ENCODE measurements at regions not wholly inside any gene's neighbourhood (a gene's known extent, or its start where the extent isn't known, plus 50 kb on each side); places are given as distances from the start of the nearest gene placed in this dataset.

- intact Hi-C loops (cut with DNase I), result no loop called here
- Histone ChIP-seq H3K27me3 (ENCODE audit: insufficient read depth in 3 of 3, low read length in 2 of 3) (peaks cover 0 to 2% (median 0%) of the 10 kb centered on the region in 3 donors), H3K4me3 (no peak overlapping the region), H3K9me3 (no peaks in the 10 kb centered on the region), H3K4me1 (no peaks in the 10 kb centered on the region), H3K36me3 (ENCODE audit: insufficient read depth in 1 of 2, low read depth in 1 of 2) (no peaks in the 10 kb centered on the region), H3K27ac (no peak overlapping the region)
- no peak for ATAC-seq
- TF ChIP-seq, protein P1, sequence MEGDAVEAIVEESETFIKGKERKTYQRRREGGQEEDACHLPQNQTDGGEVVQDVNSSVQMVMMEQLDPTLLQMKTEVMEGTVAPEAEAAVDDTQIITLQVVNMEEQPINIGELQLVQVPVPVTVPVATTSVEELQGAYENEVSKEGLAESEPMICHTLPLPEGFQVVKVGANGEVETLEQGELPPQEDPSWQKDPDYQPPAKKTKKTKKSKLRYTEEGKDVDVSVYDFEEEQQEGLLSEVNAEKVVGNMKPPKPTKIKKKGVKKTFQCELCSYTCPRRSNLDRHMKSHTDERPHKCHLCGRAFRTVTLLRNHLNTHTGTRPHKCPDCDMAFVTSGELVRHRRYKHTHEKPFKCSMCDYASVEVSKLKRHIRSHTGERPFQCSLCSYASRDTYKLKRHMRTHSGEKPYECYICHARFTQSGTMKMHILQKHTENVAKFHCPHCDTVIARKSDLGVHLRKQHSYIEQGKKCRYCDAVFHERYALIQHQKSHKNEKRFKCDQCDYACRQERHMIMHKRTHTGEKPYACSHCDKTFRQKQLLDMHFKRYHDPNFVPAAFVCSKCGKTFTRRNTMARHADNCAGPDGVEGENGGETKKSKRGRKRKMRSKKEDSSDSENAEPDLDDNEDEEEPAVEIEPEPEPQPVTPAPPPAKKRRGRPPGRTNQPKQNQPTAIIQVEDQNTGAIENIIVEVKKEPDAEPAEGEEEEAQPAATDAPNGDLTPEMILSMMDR (IDR thresholded peaks at IDR 0.05), result no peak
- DNase-seq, result no peak
Measured at GRCh38 chr9:74373348-74373747, 123.8 kb upstream of the RORB start.

DNA sequence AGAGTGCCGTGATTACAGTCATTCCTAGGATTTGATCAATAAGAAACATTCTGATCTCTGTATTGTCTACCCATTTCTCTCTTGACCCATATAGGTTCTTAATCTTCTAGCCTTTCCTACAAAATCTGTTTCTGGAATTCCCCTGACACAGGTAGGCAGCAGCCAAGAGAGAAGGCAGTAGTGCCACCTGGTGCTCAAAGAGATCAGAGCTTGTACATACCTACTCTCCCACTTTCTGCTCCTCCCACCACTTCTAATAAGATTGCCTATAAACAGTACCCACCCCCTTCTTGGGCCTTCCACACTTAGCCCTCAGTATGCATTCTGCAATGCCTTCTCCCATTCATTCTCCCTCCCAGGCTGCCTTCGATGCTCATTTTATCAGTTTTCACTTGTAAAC, 117.4 kb upstream of the RORB start:
- intact Hi-C loops (cut with DNase I), result loop anchor here in 1 of 2 donors (5.0 kb wide), 1 partner anchor 137 kb away; no protein-coding TSS in a partner anchor
- Histone ChIP-seq H3K9me3 (no peaks in the 10 kb centered on the region), H3K27me3 (ENCODE audit: insufficient read depth in 3 of 3, low read length in 2 of 3) (no peaks in the 10 kb centered on the region), H3K36me3 (ENCODE audit: insufficient read depth in 1 of 2, low read depth in 1 of 2) (no peaks in the 10 kb centered on the region), H3K4me3 (no peak overlapping the region), H3K4me1 (no peaks in the 10 kb centered on the region), H3K27ac (no peak overlapping the region)
- ATAC-seq, result no peak
- DNase-seq, result no peak
- 56 to 64% (median 63%) methylated on average over 2 of the region's 2 CpGs for WGBS, 3 donors
- TF ChIP-seq, protein P1 (IDR thresholded peaks at IDR 0.05), result no peak

DNA sequence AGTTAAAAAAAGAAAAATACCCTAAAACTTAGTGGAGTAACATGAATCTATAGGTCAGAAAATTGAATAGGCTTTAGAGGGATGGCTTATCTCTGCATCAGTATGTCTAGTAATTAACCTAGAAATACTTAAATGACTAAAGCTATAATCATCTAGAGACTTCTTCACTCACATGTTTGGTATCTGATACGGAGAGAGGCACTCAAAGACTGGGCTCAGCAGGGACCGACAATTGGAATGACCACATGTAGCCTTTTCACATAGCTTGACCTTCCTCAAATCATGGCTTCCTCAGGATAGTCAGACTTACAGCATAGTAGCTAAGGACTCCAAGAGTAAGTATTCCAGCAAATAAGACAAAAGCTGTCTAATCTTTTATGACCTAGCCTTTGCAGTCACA, 105.3 kb upstream of the RORB start:
- TF ChIP-seq, protein P1 (IDR thresholded peaks at IDR 0.05), result no peak
- 88 to 94% (median 90%) methylated on average over 2 of the region's 2 CpGs for WGBS, 3 donors
- Histone ChIP-seq H3K27ac (no peak overlapping the region), H3K9me3 (no peaks in the 10 kb centered on the region), H3K4me3 (no peak overlapping the region), H3K36me3 (ENCODE audit: insufficient read depth in 1 of 2, low read depth in 1 of 2) (no peaks in the 10 kb centered on the region), H3K4me1 (no peaks in the 10 kb centered on the region), H3K27me3 (ENCODE audit: insufficient read depth in 3 of 3, low read length in 2 of 3) (no peaks in the 10 kb centered on the region)
- intact Hi-C loops (cut with DNase I), result no loop called here
- ATAC-seq (no peak), DNase-seq (no peak)

DNA sequence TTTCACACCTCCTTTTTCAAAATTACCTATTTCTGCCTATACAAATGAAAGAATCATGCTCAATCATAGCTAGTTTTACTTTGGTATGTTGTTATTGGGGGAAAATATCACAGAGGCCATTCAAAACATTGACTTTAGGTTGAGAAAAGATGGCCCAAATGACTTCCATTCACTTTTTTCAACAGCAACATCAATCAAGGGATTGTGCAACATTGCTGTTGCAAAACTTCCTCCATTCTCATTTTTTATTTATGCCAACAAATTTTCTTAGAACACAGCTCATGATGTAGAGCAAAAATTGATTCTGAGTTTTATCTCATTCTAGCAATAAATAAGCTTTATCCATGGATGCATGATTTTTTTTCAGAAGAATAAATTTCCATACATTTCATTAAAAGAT, 93.6 kb upstream of the RORB start:
- intact Hi-C loops (cut with DNase I), result no loop called here
- no peaks in the 10 kb centered on the region for H3K27me3 ChIP-seq (ENCODE audit: insufficient read depth in 3 of 3, low read length in 2 of 3)
- no peak for DNase-seq
- TF ChIP-seq, protein P1 (IDR thresholded peaks at IDR 0.05), result no peak
- no peak overlapping the region for H3K4me3 ChIP-seq
- H3K36me3 ChIP-seq (ENCODE audit: insufficient read depth in 1 of 2, low read depth in 1 of 2), result no peaks in the 10 kb centered on the region
- ATAC-seq, result no peak
- no peak overlapping the region for H3K27ac ChIP-seq
- no peaks in the 10 kb centered on the region for H3K4me1 ChIP-seq
- peaks cover 11% of the 10 kb centered on the region for H3K9me3 ChIP-seq

GRCh38 chr9:74404620-74405019, 92.5 kb upstream of the RORB start:
- H3K4me3 ChIP-seq, result no peak overlapping the region
- no peak for DNase-seq
- TF ChIP-seq, protein P1 (IDR thresholded peaks at IDR 0.05), result no peak
- no peaks in the 10 kb centered on the region for H3K36me3 ChIP-seq (ENCODE audit: insufficient read depth in 1 of 2, low read depth in 1 of 2)
- intact Hi-C loops (cut with DNase I), result no loop called here
- no peaks in the 10 kb centered on the region for H3K4me1 ChIP-seq
- 68 to 70% (median 69%) methylated on average over 2 of the region's 2 CpGs for WGBS, 3 donors
- ATAC-seq, result no peak
- H3K27ac ChIP-seq, result no peak overlapping the region
- H3K27me3 ChIP-seq (ENCODE audit: insufficient read depth in 3 of 3, low read length in 2 of 3), result no peaks in the 10 kb centered on the region
- H3K9me3 ChIP-seq, result peaks cover 11% of the 10 kb centered on the region

Data from psoas muscle (tissue), 7 donors.